Peyer's patch (tissue), 4 donors: ENCODE measurements at regions not wholly inside any gene's neighbourhood (a gene's known extent, or its start where the extent isn't known, plus 50 kb on each side); places are given as distances from the start of the nearest gene placed in this dataset.

ENCODE experiments used
- POLR2A ChIP-seq, 2 donors: fragments of 450-650 bp; IDR thresholded peaks; one replicate each; pipeline ENCODE4 v1.5.1; 2017; ENCODE audit warnings: antibody characterized with exemption in 2 of 2, mild to moderate bottlenecking in 2 of 2, moderate library complexity in 2 of 2
- TF ChIP-seq, protein P1 (sequence below), 6 experiments: fragments of 450-650 bp in 4 of 6; fragments of 200-600 bp in 2 of 6; sonication (generic) in 1 of 6; IDR thresholded peaks; one replicate each; pipeline ENCODE4 v1.5.1; 2017 to 2019; ENCODE audit warnings: antibody characterized with exemption in 6 of 6, mild to moderate bottlenecking in 3 of 6, moderate library complexity in 1 of 6

DNA sequence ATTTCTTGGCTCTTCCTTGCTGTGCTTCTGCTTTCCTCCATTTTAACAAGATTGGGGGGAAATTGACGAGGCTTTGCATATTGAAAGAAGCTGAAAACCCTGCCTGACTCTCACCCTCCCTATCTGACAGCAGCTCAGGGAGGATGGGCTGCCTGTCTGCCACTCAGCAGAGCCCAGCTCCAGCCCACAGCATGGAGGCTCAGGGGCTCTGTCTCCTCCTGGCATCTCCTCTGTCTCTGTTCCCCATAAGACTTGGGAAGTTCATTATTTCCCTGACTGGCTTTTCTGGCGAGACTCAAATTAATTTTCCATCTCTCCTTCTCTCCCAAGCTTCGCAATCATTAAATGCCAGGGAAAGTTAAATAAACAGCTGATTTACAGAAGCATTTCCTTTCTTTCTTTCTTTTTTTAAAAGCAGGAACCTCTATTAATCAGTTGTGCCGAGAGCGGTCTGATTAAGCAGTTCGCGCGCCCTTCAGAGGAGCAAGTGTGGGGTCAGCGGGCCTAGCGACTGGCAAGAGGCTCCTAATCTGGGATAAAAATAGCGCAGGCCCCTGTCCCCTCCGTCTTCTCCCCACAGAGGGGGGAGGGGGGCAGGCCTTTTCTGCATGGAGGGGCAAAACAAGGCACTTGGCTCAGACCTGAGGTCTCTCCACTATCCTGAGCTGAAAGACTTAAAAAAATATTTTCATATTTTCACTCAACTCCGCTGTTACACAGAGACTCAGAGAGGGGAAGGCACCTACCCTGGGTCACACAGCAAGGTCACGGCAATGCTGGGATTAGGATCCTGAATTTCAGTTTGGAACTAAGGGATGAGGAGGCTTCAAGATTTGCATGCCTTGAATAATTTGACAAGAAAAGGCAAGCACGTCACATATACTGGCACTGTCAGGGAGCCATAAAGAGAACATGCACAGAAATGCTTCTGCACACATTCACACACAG lies 170.4 kb downstream of the ACTL8 start:
- TF ChIP-seq POLR2A (IDR thresholded peaks at IDR 0.05) = no peak
- TF ChIP-seq, protein P1, sequence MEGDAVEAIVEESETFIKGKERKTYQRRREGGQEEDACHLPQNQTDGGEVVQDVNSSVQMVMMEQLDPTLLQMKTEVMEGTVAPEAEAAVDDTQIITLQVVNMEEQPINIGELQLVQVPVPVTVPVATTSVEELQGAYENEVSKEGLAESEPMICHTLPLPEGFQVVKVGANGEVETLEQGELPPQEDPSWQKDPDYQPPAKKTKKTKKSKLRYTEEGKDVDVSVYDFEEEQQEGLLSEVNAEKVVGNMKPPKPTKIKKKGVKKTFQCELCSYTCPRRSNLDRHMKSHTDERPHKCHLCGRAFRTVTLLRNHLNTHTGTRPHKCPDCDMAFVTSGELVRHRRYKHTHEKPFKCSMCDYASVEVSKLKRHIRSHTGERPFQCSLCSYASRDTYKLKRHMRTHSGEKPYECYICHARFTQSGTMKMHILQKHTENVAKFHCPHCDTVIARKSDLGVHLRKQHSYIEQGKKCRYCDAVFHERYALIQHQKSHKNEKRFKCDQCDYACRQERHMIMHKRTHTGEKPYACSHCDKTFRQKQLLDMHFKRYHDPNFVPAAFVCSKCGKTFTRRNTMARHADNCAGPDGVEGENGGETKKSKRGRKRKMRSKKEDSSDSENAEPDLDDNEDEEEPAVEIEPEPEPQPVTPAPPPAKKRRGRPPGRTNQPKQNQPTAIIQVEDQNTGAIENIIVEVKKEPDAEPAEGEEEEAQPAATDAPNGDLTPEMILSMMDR (IDR thresholded peaks at IDR 0.05) = no peak
